ENCODE measurements at regions not wholly inside any gene's neighbourhood (a gene's known extent, or its start where the extent isn't known, plus 50 kb on each side); places are given as distances from the start of the nearest gene placed in this dataset.

DNA sequence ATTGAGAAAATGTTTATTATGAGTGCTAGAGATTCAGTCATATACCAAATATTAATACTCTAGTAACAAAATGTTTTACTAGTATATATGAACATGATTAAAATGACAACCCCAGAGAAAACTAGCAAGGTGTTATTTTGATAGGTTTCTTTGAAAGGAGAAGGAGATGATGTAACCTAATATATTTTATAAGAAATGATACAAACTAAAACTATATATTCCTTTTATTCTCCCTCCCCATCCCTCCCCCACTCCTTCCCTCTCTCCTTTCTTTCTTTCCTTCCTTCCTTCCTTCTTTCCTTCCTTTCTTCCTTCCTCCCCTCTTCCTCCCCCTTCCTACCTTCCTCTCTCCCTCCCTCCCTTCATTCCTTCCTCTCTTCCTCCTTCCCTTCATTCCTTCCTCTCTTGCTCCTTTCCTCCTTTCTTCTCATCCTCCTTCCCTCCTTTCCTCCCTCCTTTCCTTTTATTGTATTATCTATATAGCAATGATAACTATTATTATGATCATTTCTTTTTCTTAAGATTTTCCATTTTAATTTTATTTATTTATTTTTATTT is 215.3 kb upstream of the MEF2C start:
- DNase-seq: no peak

DNA sequence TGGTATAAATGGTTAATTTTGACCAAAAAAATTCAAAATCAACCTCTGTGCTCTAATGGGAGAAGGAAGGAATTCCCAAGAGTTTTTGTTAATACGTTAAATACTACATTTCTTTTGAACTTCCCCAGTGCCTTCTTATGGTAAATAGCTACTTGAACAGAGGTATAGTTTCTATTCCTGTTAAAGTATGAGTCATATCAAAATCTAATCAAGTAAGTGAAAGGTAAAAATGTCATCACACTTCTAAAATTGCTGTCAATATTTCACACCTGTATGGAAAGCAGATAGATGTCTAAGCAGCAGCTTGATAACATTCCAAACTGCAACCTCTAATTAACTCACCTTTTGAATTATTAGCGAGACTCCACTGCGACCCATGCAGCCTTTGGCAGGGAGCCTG is 214.1 kb upstream of the MEF2C start:
- no peak for DNase-seq

DNA sequence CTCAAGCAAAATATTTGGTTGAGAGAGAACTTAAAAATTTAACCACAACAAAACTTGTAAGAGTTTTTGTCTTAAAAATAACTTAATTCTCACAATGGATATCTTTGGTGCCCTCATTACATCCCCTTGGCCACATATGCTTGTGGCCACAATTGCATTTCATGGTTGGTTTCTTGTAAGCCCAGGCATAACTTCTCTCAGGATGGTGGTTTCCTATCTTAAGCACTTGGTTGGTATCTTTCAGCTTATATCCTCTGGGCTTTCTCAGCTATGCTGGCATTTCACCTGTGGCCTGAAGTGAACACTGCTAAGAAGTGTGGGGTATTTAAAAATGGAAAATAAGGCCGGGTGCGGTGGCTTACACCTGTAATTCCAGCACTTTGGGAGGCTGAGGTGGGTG is 212.4 kb upstream of the MEF2C start:
- no peak for DNase-seq

DNA sequence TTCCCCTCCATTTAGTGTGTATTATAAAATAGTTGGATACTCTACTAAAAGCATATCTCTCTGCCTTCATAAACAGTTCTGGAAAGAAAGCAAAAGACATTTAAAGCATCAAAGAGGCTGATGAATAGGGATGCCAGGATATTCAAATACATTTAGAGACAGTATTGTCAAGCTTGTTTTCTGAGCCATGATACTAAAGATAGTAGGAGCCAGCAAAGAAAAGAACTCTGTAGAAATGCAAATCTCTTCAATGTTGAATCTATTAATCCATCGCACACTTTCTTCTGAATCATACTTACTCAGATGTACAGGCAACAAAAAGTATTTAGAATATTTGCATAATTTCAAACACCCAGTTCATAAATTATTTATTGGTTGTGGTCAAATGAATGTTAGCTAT is 207.1 kb upstream of the MEF2C start:
- DNase-seq: no peak

DNA sequence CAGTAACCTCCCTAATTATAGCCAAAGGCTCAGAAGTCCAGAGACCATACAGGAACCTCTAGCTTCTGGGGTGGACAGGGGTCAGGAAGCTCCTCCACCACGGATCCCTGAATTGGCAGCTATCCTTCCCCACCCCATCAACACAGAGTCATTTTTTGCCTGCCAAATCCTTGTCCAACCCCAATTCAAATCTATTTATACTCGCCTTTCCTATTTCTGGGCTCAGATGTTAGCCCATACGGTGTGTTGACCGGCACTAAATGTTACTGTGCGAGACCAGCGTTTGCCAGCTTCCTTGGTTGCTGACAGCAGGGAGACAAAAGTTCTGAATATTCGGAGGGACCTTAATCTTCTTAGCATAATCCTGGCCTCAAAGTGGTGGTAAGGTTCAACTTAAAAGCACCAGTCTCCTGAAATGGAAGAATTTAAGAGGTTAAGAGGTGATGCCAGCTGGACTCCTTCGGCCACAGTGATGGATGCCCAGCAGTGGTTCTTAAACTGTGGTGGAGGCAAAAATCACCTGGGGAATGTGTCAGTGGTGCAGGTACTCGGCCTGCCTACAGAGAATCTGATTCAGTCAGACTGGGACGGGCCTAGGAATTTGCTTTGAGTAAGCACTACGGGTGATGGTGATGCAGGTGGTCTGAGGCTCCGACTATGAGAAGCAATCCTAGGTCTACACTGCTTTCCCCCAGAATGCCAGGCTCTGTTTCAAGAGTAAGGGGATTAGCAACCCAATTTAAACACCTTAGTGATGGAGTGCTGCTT is 204.8 kb upstream of the MEF2C start:
- peak in 1 of 2 experiments; percentile 43 for DNase-seq

DNA sequence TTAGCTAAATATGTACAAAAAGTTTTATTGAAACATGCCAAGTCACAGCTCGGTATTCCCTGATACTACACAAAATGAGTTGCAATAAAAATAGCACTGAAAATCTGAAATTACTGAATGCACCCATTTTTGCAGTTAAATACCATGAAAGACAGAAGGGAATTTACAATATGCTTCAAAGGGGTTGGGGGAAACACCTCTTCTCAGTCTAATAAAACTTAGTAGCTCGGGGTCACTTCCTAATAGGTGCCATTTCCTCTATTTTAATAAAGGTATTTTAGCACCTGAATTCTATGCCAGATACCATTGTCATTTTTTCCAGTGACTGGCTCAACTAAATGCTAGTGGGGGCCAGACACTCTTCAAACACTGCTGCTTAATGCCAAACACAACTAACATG is 204.1 kb upstream of the MEF2C start:
- no peak for DNase-seq

DNA sequence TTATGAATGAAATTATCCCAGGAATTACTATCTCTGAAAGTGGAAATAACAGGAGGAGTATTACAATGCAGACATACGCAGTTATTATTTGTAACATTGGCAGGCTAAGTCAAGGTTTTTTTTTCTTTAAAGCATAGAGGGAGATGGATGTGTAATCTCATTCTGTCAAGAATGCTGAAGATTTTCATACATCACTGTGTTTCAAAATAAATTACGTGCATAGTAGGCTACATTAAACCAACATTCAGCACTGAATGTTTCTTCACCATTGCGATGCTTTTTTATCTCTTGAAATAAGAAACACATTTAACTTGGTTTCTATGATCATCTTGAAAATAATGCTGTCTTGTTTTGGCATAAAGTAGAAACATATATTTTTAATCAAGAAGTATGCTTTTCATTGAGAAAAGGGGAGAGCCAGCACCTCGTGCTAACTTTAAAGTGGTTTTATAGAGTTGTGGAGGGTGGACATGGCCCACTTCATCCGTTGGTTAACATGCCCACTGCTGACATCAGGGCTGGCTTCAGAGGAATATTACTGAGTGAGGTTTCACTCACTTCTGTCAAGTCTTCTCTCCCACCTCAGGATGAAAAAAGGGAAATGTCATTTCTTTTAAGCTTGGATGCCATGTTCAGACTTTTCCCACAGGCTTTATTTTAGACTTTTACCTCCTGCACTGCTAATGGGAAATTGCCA is 203.6 kb upstream of the MEF2C start:
- no peak for DNase-seq

DNA sequence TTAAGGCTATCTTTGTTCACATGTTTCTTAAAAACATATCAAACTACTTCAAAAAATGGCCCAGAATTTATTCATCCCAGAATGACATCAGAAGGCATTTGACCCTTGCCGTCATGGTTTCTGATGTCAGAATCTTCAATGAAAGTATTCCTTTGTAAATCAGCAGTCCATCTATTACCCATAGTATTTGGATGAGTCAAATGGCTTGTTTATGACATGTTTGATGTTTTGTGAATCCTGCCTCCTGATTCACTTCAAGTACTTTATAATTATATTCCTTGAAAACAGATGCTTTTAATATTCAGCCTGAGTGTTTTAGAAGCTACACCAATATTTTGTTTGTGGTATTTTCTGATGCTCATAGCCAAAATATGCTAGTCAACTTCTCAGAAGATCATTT is 200.8 kb upstream of the MEF2C start:
- DNase-seq: no peak

DNA sequence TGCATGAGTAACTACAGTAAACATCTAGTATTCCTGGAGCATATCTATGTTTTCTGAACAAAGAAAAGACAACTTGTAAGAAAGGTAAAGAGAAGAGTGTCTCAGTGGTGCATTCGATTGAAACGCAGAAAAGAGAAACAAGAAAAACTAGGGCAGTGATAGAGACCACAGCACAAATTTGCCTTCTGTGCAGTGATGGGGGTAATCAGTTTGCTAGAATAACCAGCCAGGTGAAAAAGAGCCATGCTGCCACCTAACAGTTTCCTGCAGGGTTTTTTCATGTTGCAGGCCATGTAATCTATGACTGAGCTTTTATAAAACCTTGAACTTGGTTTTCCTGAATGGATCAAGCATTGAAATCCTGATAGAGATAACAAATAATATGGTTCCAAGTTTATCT is 198.4 kb upstream of the MEF2C start:
- no peak for DNase-seq

DNA sequence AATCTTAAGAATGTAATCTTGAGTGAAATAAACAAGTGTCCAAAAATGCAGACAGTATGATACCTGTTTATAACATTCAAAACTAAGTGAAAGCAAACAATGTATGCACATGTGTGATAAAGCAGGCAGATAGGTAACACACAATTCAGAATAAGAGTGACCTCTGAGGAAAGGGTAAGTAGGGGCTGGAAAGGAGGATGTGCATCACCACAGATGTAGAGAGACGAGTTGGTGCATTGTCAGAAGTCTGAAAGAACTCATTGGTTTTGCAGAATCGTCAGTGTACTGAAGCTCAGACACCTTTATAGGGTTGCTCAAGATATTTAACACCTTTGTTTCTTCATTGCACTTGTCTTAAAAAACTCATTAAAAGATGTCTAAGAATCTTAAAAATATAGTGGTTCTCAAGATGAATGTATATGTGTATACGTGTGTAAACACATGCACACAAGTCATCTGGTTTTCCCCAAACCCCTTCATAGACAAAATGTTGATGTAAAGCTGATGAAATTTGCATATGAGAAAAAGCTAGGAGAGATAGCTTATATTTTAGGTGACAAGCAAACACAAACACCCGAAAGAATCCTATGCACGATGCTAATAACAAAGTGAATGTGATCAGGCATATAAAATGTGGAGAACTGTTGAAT is 197.6 kb upstream of the MEF2C start:
- no peak for DNase-seq

DNA sequence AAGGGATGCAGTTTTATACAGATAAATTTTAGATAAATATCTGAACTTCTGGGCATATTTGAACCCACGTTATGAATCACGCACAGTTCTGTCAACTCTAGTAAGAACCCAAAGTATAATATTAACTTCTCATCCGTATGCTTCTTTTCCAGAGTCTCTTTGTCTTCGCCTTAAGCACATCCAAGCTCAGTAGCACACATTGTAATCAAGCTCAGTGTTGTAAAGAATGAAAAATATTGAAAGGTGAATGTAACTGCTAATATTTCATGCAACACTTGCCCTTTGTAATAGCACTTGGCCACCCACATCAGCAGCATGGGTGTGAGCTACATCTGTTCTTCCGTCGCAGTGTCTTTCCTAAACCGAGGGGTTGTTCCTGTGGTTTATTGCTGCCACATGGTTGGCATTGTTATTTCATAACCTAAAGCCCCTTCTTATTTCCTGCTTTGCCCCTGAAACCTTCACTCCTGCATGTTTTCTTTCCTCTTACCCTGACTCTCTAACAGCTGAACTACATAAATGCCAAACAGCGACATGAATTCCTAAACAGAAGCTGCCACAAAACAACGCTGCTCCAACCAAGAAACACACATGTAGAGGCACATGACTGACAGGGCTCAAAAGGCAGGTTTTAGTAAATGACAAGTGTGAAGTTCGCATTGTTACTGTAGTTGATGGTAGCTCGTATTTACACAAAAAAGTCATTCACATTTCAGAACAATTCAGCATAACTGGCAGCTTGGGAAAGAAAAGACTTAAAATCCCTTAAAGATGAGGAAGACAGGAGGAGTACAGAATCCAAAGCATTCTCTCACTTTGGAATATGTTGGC is 190.1 kb upstream of the MEF2C start:
- no peak for DNase-seq

DNA sequence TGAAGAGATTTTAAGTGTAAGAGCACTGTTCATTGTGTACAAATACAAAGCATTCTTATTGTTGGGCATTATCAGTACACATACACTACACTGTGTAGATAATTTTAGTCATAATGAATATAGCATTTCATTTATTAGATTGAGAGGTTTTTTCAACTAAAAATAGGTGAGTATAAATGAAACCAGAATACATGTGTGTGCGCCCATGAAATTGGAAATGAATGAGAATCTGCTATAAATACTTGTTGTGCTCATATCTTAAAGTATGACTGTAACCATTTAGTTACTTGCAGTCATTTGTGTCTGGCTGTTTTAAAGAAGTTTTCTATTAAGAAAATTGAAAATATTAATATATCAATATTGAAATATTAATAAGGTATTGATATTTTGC is 189.0 kb upstream of the MEF2C start:
- DNase-seq: no peak

DNA sequence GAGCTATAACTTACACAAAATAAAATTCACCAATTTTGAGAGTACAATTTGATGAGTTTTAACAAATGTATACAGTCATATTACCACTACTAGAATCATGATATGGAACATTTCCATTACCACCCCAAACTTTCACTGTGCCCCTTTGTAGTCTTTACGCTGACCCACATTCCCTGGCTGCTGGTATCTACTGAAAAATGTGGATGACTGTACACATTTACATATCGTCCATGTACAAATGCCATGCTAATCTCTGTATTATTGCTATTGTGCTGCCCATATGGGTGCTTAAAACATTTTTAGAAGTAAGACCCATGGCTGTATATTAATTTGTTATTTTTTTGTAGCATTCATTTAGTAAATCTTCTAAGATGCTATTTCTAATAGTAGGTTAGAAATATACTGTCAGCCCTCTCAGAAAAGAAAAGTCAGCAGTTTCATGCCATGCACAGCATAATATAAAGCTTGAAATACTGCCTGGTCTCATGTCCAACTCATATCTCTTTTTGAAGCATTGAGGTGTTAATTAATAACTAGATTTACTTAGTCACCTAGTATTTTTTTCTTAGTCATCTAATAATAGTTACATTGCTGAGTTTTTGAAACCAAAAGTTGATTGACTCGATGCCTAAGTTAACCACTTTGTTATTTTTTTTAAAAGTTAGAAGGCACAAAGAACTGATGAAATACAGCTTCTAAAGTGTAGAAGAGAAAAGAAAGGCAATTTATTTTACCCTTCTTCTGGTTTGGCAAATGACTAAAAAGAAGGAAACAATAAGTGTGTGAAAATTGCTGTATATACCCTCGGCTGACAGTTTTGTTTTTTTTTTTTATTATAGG is 188.3 kb upstream of the MEF2C start:
- no peak for DNase-seq

DNA sequence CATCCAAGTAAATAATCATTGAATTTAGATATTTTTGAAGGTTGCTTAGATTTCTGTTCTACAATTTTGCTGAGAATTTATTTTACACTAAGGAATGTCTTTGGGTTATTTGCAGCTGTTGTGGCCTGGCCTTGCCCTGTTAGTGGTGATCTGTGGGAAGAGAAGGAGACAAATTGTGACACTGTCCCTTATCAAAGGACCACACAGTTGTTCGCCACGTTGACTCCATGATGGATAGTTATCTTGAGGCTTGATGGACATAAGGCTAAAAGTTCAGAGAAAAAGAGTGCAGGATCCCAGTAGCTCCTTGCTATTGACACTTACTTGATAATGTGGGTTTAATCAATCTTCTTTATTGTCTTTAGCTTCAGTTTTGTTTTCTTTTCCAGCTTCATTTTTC is 186.6 kb upstream of the MEF2C start:
- DNase-seq: no peak

DNA sequence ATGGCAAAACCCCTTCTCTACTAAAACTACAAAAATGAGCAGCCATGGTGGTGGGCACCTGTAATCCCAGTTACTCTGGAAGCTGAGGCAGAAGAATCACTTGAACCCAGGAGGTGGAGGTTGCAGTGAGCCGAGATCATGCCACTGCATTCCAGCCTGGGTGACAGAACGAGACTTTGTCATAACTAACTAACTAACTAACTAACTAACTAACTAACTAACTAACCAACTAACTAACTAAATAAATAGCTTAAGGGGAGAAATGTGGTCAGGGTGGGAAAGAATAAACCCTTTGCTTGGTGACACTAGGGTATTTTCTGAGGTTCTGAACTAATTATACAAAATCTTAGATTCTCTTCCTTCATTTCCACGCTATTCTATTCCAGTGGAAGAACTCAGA is 184.4 kb upstream of the MEF2C start:
- no peak for DNase-seq

DNA sequence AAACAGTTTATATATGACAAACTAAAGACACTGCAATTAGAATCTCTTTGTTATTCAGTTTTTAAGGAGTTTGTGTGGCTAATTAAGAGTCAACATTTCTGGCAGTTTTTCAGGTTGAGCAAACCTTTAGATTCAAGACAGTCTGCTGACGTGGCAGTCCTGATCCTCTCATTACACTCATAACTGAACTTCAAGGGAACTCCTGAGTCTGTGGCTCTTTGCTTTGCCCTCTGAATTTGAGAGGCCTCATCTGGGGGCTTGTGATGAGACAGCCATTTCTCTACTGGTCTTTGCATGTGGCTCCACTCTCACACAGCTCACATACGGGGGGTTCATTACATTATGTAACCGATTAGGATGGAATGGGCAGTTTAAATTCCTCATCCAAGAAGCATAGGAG is 182.9 kb upstream of the MEF2C start:
- DNase-seq: no peak

DNA sequence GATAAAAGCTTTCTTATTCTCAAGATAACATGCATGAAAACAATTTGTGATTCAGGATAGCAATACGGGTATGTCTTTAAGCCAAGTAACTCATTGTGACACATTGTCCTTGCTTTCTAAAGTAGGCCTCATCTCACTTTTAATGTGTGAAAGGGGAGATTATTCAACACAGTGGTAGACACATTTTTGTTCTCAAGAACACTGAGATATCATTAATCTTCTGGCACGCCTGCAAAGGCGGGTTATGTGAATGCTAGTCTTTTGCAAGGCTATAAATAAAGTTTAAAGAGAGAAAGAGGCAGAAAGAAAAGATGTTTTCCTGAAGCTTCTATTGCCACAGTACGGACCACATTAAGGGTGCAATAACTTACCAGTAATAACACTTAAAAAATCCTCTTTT is 181.8 kb upstream of the MEF2C start:
- DNase-seq: no peak

DNA sequence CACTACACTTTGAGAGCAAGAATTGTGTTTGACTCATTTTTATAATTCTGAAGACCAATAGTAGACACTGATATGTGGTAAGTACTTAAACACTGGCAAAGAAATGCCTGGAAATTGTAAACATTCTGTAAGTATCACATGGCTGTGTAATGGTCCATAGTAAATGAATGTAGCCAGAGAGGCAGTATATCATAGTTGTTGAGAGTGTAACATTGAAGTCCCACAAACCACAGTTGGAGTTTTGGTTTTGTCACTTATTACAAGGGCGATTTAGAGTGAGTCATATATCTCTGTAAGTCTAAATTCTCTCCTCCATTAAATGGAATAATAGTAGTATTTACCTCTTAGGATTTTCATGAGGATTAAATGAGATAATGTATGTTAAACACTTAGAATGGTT is 181.1 kb upstream of the MEF2C start:
- no peak for DNase-seq

DNA sequence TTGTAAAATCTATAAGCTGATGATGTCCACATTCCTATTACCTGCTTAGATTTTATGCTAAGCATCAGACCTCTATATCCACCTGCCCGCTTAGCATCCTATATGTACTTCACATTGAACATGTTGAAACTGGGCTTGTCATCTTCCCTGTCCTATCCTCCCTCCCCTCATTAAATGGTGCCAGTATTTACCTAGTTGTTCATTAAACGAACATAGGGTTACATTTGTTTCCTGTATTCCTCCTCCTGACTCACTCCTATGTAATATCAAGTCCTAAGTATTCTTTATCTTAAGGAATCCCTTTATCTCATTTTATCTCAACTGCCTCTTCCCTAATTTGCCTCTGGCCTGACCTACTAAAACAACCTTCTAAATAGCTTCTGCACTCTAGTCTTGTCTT is 177.8 kb upstream of the MEF2C start:
- DNase-seq: no peak

DNA sequence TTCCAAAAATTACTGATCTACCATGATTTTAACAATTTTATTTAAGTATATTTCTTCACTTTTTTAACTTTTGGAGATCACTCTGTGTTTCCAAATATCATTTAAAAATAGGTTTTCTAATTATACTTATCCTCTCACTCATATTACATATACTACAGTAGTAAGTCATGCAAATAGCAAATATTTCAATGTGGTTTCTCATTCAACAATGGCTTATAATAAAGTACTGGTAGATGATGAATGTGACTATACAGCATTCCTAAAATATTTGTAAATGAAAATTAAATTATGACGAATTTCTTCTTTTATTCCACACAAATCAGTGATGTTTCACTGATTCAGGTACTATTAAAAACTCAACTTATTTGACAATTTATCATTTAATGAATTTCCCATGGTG is 176.3 kb upstream of the MEF2C start:
- DNase-seq: no peak

DNA sequence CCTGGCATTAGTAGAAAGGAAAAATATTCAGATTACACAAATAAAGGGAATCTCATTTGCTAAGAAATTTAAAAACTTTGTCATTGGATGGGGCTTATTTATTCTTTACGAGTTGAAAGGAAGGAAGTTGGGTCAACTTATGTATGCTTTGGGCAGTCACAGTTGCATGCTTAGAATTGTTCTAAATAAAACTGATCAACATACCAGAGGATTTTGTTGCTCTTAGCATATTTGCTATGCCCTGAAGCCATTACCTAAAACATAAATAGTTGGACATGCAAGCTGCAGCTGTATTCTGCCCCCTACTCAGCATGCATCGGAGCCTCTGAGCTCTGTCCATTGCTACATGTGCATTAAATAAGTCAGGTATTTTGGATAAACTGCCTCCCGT is 172.7 kb upstream of the MEF2C start:
- DNase-seq: no peak

DNA sequence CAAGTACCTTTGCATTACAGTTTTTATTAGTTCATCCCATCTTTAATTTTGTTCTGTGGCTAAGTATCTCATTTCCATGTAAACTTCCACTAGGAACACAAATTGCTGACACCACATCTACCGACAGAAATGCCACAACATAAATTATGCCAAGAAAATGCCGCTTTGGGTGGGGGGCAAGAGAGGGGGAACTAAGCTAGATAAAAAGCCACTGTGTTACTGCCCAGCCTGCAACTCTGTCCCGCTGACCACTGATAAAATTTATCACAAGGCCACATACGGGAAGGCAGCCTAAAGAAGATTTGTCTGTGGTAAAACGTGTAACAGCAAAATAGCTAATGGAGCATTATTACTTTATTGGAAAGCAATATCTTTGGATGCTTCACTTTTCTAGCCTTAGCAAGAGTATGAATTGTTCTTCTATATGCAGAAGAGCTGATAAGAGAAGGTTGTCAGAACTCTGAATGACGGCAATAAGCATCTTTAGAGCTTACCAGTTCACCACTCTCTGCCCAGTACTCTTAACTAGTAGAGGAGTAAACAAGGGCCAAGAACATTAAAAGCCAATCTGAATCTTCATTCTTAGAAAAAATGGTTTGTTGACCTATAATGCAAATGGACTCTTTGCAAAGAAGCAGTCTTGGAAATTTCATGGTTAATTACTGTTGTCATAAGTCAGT is 172.2 kb upstream of the MEF2C start:
- no peak for DNase-seq
